OCI-LY1 (cell line): ENCODE measurements at regions not wholly inside any gene's neighbourhood (a gene's known extent, or its start where the extent isn't known, plus 50 kb on each side); places are given as distances from the start of the nearest gene placed in this dataset.

Experiments used
- CTCF ChIP-seq: fragments of 200-600 bp; sonication (generic), shearing (Covaris generic); IDR thresholded peaks from 2 replicates; pipeline ENCODE4 v1.5.1; 2017; ENCODE audit warnings: mild to moderate bottlenecking, antibody characterized with exemption, low read length, moderate library complexity, mixed read lengths
- EZH2 ChIP-seq: fragments of 200-600 bp; sonication (generic), shearing (Covaris generic); IDR thresholded peaks from 2 replicates; pipeline ENCODE4 v1.8.0; 2017; ENCODE audit warnings: borderline replicate concordance, mixed run types, mild to moderate bottlenecking, antibody characterized with exemption, low read length, moderate library complexity, mixed read lengths

GRCh38 chrX:82232679-82233078 is 1030.8 kb downstream of the SH3BGRL start:
- TF ChIP-seq CTCF, result no peak
- TF ChIP-seq EZH2, result no peak
